Lower leg skin (tissue), 3 donors: ENCODE measurements at regions not wholly inside any gene's neighbourhood (a gene's known extent, or its start where the extent isn't known, plus 50 kb on each side); places are given as distances from the start of the nearest gene placed in this dataset.

ENCODE experiments used
- POLR2A ChIP-seq, 2 donors: fragments of 450-650 bp; IDR thresholded peaks; one replicate each; pipeline ENCODE4 v1.6.1; 2016 to 2017; ENCODE audit warnings: antibody characterized with exemption in 2 of 2, mild to moderate bottlenecking in 1 of 2, moderate library complexity in 1 of 2
- TF ChIP-seq, protein P1 (sequence below), 3 donors: fragments of 450-650 bp; IDR thresholded peaks; one replicate each; pipeline ENCODE4 v1.5.1; 2016; ENCODE audit warnings: antibody characterized with exemption in 3 of 3, mild to moderate bottlenecking in 3 of 3, moderate library complexity in 2 of 3

DNA sequence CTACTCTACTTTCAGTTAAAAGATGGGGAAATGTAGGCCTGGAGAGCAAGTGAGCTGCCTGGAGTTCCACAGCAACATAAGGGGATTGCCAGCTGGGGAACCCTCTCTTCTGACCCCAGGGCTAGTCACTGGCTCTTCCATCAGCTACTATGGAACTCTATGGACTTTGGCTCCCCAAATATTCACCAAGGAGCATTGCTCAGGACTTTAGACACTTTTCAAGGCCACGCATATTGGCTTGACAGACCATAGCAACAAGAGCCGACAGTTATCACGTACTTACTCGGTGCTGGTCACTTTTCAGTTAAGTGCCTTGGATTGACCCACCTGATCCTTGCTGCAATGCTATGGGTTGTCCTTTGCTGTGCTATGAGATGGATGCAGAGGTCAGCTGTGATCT is 360.7 kb upstream of the CHD6 start:
- TF ChIP-seq POLR2A (IDR thresholded peaks at IDR 0.05) = no peak
- TF ChIP-seq, protein P1, sequence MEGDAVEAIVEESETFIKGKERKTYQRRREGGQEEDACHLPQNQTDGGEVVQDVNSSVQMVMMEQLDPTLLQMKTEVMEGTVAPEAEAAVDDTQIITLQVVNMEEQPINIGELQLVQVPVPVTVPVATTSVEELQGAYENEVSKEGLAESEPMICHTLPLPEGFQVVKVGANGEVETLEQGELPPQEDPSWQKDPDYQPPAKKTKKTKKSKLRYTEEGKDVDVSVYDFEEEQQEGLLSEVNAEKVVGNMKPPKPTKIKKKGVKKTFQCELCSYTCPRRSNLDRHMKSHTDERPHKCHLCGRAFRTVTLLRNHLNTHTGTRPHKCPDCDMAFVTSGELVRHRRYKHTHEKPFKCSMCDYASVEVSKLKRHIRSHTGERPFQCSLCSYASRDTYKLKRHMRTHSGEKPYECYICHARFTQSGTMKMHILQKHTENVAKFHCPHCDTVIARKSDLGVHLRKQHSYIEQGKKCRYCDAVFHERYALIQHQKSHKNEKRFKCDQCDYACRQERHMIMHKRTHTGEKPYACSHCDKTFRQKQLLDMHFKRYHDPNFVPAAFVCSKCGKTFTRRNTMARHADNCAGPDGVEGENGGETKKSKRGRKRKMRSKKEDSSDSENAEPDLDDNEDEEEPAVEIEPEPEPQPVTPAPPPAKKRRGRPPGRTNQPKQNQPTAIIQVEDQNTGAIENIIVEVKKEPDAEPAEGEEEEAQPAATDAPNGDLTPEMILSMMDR (IDR thresholded peaks at IDR 0.05) = no peak
